HG02938 (cell line): ENCODE measurements at regions not wholly inside any gene's neighbourhood (a gene's known extent, or its start where the extent isn't known, plus 50 kb on each side); places are given as distances from the start of the nearest gene placed in this dataset.
A peak's percentile ranks its signal among the peaks of the same experiment; 100 is the strongest.

Experiments
- ATAC-seq: cut with Tn5 transposase; IDR thresholded peaks from one replicate; pipeline ENCODE4 v1.9.1; 2021; ENCODE audit warnings: mild to moderate bottlenecking, moderate library complexity; ENCODE audit not compliant: unreplicated experiment

GRCh38 chr2:8457699-8458502, 224.0 kb upstream of the ID2 start:
- no peak for ATAC-seq

DNA sequence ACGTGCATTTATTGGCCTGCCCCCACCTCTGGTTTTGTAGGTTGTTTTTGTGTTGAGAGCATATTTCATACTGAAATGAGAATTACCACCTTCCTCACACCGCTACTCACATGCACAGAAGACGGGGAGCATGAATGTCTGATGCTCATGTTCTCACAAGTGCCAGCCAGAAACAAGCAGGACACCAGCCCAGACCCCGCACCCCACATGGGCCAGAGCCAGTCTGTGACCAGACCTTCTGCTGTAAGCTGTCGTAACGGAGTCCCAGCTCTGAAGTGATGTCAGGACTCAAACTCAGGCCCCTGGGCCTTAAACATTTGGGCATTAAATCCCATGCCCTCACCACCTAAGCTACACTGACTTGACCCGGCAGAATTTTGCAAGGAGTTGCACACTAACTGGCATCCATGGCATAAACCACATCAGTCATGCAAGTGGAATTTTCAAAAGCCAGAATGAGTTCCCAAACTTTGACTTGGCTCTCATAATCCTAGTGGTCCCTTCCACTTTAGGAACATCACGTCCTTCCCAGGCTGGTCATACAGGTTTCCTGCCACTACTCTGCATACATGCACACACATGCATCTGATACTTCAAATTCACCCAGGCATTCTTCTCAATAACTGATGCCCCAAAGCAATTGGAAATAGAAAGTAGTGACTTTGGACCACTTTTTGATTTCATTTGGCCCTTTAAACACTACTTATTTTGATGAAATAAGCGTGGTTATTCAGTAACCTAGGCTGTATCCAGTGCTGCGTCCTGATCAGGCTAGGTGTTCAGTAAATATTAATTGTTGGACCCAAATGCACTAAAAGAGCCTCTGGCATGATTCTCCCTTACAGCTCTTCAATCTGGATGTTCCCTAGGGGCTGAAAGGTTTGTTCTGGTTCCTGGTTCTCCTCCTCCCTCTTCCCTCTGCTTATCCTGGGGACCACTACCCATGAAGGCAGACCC, 223.1 kb upstream of the ID2 start:
- ATAC-seq = no peak

- ATAC-seq = no peak
Observed at GRCh38 chr2:8459474-8459873, 222.4 kb upstream of the ID2 start.

- ATAC-seq = no peak
Observed at GRCh38 chr2:8461341-8461740, 220.5 kb upstream of the ID2 start.

- ATAC-seq = no peak
Observed at GRCh38 chr2:8462280-8462679, 219.6 kb upstream of the ID2 start.

GRCh38 chr2:8462899-8463648, 218.8 kb upstream of the ID2 start:
- ATAC-seq = no peak

- no peak for ATAC-seq
Observed at GRCh38 chr2:8465560-8465959, 216.3 kb upstream of the ID2 start.

DNA sequence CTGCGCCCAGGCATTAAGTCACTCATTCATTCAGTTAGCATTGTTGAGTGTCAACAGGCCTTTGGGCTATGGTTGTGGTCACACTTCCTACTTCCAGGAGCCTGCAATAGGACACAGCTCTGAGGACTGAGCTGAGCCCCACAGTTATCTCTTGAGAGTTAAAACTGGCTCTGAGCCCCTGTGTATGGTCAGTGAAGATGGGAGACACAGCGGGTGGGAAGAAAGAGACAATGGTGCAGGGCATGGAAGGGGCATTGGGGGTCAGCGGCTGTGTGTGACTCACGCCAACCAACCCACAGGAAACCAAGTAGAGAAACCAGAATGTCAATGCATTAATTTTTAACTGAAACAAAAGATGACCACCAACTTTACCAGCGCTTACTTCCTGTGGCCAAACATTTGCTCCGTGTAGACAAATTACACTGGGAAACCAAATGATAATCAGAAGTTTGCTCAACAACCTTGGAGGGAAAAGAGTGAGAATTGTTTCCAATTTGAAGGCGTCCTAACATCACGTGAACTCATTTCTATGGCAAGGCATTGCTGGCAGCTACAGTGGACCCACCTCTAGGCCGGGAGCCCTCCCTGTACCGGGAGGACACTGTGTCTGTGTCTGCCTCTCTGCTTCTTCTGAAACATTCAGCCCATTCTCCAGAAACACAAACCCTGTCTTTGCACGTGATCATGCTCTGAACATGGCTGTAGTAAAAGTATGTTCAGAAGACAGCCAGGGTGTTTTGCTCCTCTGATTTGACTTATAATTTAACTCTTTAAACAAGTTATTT, 212.0 kb upstream of the ID2 start:
- peak; percentile 71 for ATAC-seq

GRCh38 chr2:8472545-8473323, 209.1 kb upstream of the ID2 start:
- ATAC-seq = no peak

- peak; percentile 37 for ATAC-seq
Observed at GRCh38 chr2:8475349-8476031, 206.4 kb upstream of the ID2 start.

GRCh38 chr2:8477552-8478470, 204.0 kb upstream of the ID2 start:
- peak; percentile 55 for ATAC-seq

DNA sequence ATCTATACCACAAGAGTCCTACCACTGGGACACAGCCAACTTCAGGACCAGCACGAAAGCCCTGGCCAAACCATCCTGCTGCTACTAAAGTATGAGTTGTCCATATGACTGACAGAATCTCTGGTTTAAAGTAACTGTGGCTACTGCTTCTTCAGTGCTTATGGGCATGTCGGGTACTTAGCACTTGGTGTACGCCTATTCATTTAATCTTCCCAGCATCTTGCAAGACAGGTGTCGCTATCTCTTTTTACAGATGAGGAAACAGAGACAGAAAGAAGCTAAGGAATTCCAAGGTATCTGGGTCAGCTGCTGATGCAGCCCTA, 203.4 kb upstream of the ID2 start:
- peak; percentile 0 for ATAC-seq

- ATAC-seq = no peak
Observed at GRCh38 chr2:8479298-8479697, 202.6 kb upstream of the ID2 start.

GRCh38 chr2:8480915-8481314, 200.9 kb upstream of the ID2 start:
- no peak for ATAC-seq

DNA sequence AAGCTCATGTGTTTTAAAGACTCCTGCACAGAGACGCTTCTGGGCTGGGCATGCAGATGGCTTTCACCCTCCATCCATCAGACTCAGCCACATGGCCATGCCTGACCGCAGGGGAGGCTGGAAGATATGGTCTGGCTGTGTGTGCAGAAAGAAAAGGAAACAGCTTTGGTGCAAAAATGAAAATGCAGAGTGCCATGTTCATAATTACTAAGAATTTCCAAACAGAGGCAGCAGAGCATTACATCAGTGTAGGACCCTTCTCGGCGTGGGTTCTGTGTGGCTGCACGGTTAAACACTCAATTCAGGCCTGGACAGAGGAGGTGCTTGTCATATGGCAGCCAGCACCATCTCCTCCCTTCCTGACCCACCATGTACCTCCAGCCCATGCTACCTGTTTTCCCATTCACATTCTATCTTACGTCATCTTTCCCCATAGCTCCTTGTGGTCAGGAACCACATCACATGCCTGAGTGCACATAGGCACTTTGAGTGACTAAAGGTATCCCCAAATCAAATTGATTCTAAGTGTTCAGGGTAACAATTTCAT, 200.3 kb upstream of the ID2 start:
- peak; percentile 46 for ATAC-seq

DNA sequence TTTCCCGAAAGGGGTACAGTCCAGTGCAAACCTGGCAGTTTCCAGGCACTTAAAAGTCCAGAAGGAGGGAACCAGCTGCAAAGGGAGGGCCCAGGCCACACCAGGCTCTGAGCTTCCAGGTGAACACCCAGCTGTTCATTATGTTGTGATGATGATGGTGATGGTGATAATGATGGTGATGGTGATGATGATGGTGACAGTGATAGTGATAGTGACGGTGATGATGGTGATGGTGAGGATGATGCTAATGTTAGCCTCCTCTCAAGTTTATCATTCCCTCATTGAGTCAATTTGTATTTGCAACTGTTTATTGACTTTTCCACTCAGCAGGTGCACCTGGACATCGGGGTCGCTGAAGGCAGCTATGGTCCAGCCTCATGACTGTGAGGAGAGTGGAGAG, 199.4 kb upstream of the ID2 start:
- no peak for ATAC-seq

DNA sequence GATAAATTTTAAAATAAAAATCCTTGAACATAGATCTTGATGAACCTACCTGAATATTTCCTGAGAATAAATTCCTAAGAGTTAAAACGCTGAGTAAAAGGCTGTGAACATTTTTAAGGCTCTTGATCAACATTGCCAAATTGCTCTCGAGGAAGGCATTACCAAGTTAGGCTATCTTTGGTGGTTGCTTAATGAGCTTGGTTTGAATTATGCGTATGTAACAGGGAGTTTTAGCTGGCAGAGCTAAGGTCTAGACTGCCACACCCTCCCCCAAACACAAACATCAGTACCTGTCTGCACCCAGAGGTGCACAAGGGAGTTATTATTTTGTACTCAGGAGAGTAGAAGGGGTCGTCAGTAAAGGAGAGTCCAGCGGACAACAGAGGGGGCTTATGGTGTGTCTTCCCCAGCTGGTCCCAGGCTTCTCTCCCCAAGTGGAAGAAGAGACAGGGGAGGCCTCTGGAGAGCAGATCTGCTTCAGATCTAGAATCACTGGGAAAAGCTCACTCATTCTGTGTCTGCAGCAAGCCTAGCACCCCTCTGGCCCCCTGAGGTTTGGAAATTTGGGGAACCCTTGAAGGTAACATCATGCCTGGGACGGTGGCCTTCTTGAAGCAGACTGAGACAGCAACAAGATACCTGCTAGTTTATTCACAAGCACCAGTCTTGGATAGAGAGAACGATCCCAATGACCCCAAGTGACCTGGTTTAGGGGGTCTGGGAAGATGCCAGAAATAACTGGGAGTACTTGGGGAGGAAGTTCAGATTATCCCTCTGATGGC, 197.2 kb upstream of the ID2 start:
- ATAC-seq = no peak
